ENCODE measurements at regions not wholly inside any gene's neighbourhood (a gene's known extent, or its start where the extent isn't known, plus 50 kb on each side); places are given as distances from the start of the nearest gene placed in this dataset.

GRCh38 chr4:171334549-171334948 lies 478.7 kb upstream of the GALNTL6 start:
- TF ChIP-seq GATA3 (IDR thresholded peaks at IDR 0.05; ENCODE audit: low read depth, low read length) = no peak
- TF ChIP-seq GATA2 (IDR thresholded peaks at IDR 0.05; ENCODE audit: low read depth, low read length) = no peak

Measured in SH-SY5Y (cell line).